OCI-LY1 (cell line): ENCODE measurements at regions not wholly inside any gene's neighbourhood (a gene's known extent, or its start where the extent isn't known, plus 50 kb on each side); places are given as distances from the start of the nearest gene placed in this dataset.

Source experiments
- CTCF ChIP-seq: fragments of 200-600 bp; sonication (generic), shearing (Covaris generic); IDR thresholded peaks from 2 replicates; pipeline ENCODE4 v1.5.1; 2017; ENCODE audit warnings: mild to moderate bottlenecking, antibody characterized with exemption, low read length, moderate library complexity, mixed read lengths
- EZH2 ChIP-seq: fragments of 200-600 bp; sonication (generic), shearing (Covaris generic); IDR thresholded peaks from 2 replicates; pipeline ENCODE4 v1.8.0; 2017; ENCODE audit warnings: borderline replicate concordance, mixed run types, mild to moderate bottlenecking, antibody characterized with exemption, low read length, moderate library complexity, mixed read lengths

- TF ChIP-seq CTCF (no peak), EZH2 (no peak)
Measured at GRCh38 chr4:116537828-116538227, 547.5 kb downstream of the TRAM1L1 start.
